SK-N-MC (cell line): ENCODE measurements at regions not wholly inside any gene's neighbourhood (a gene's known extent, or its start where the extent isn't known, plus 50 kb on each side); places are given as distances from the start of the nearest gene placed in this dataset.

ENCODE experiments used
- EZH2 ChIP-seq: fragments of 200-600 bp; sonication (generic); IDR thresholded peaks from one replicate; pipeline ENCODE4 v1.6.1; 2017; ENCODE audit warnings: antibody characterized with exemption
- FOXP2 ChIP-seq: optimal IDR thresholded peaks from 2 replicates; pipeline ENCODE3; 2011; ENCODE audit warnings: mild to moderate bottlenecking, moderate library complexity; ENCODE audit not compliant: insufficient read depth; ENCODE audit errors: extremely low read length, control extremely low read depth
- POLR2AphosphoS5 ChIP-seq: IDR thresholded peaks from 2 replicates; pipeline ENCODE4 v1.6.1; 2012; ENCODE audit warnings: mild to moderate bottlenecking, low read depth, low read length, borderline replicate concordance

DNA sequence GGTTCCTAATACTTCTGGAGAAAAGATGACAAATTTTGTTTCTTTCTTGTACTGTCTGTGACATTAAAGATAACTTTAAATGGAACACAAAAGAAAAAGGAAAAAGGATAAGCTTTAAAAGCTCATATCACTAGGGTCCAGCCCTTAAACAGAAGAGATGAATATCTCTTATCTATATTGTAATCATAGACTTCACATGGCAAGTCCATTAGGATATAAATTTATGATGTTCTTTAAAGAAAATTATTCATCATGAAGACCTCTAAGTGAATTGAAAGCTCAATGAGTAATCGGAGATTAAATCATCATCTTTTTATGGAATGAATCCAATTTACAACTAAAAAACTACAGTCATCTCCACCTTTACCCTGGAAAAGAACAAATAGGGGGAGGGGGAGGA, 111.6 kb upstream of the SATB2 start:
- TF ChIP-seq EZH2, result no peak
- no peak for TF ChIP-seq POLR2AphosphoS5
- no peak for TF ChIP-seq FOXP2
